Small intestine (tissue), 7 donors: ENCODE measurements at regions not wholly inside any gene's neighbourhood (a gene's known extent, or its start where the extent isn't known, plus 50 kb on each side); places are given as distances from the start of the nearest gene placed in this dataset.

Source experiments
- DNase-seq, 2 donors: peaks; one replicate each; pipeline versions ENCODE4 v3.0.0 to v3.0.0-alpha.2; 2013
- FAIRE-seq: peaks from 2 replicates; lab custom pipeline; 2012; peaks lifted over from hg19 to GRCh38; lab: Jason Lieb, UNC
- H3K27ac ChIP-seq, 3 donors: one replicate each; pipeline ENCODE4 v1.5.1; 2013; ENCODE audit warnings: low read length in 2 of 3, mild to moderate bottlenecking in 2 of 3, control low read depth in 1 of 3, inconsistent platforms in 1 of 3, low read depth in 1 of 3, moderate library complexity in 1 of 3
- H3K27me3 ChIP-seq, 3 donors: one replicate each; pipeline ENCODE4 v1.6.1; 2013; ENCODE audit warnings: low read length in 3 of 3, inconsistent platforms in 1 of 3; ENCODE audit not compliant: control insufficient read depth in 3 of 3, insufficient read depth in 3 of 3
- H3K36me3 ChIP-seq, 3 donors: one replicate each; pipeline ENCODE4 v1.6.1; 2013; ENCODE audit warnings: low read length in 3 of 3, inconsistent platforms in 1 of 3, low read depth in 1 of 3, mild to moderate bottlenecking in 1 of 3, moderate library complexity in 1 of 3; ENCODE audit not compliant: control insufficient read depth in 3 of 3, insufficient read depth in 2 of 3
- H3K4me1 ChIP-seq, 3 donors: one replicate each; pipeline ENCODE4 v1.6.1; 2013; ENCODE audit warnings: low read length in 2 of 3, inconsistent platforms in 1 of 3, low read depth in 1 of 3, mild to moderate bottlenecking in 1 of 3, moderate library complexity in 1 of 3; ENCODE audit not compliant: control insufficient read depth in 3 of 3, insufficient read depth in 2 of 3
- H3K4me3 ChIP-seq, 3 donors: one replicate each; pipeline ENCODE4 v1.5.1; 2013; ENCODE audit warnings: low read length in 3 of 3, control low read depth in 1 of 3, inconsistent platforms in 1 of 3, low read depth in 1 of 3, mild to moderate bottlenecking in 1 of 3, moderate library complexity in 1 of 3
- H3K9me3 ChIP-seq, 2 donors: one replicate each; pipeline ENCODE4 v1.6.1; 2013; ENCODE audit warnings: low read depth in 1 of 2, low read length in 1 of 2; ENCODE audit not compliant: control insufficient read depth in 2 of 2, insufficient read depth in 1 of 2
- WGBS, 3 donors: extraction: QIAGEN DNeasy Blood & Tissue Kit; methylation state at CpG; one replicate each; pipeline ENCODE4 v1.1.7; 2013; 5-methylcytosine and 5-hydroxymethylcytosine counted together
- donor health status: healthy with polysubstance abuse.
- donor health status: control.
- donor health status: control.
- donor health status: Bipolar disorder and iron deficiency.
- donor health status: healthy.

GRCh38 chr10:89869592-89870156, 168.3 kb downstream of the KIF20B start:
- DNase-seq (no peak), FAIRE-seq (no peak)
- Histone ChIP-seq H3K36me3 (no peaks in the 10 kb centered on the region), H3K4me3 (no peak overlapping the region), H3K9me3 (no peaks in the 10 kb centered on the region), H3K4me1 (peaks cover 0 to 4% (median 2%) of the 10 kb centered on the region in 3 donors), H3K27ac (no peak overlapping the region), H3K27me3 (no peaks in the 10 kb centered on the region)
- WGBS, 3 donors, result 44 to 61% (median 48%) methylated on average over 2 of the region's 2 CpGs

- H3K4me1 ChIP-seq, result peaks cover 0 to 4% (median 2%) of the 10 kb centered on the region in 3 donors
- no peak for FAIRE-seq
- no peaks in the 10 kb centered on the region for H3K27me3 ChIP-seq
- WGBS, 3 donors, result 77 to 85% (median 84%) methylated on average over 2 of the region's 2 CpGs
- H3K9me3 ChIP-seq, result no peaks in the 10 kb centered on the region
- no peak overlapping the region for H3K4me3 ChIP-seq
- no peaks in the 10 kb centered on the region for H3K36me3 ChIP-seq
- DNase-seq, result no peak
- no peak overlapping the region for H3K27ac ChIP-seq
These were observed 169.5 kb downstream of the KIF20B start for GRCh38 chr10:89870936-89871335.

GRCh38 chr10:89873055-89873454, 171.7 kb downstream of the KIF20B start:
- no peak for FAIRE-seq
- Histone ChIP-seq H3K9me3 (no peaks in the 10 kb centered on the region), H3K4me1 (peaks cover 0 to 2% (median under 1%) of the 10 kb centered on the region in 3 donors), H3K27ac (no peak overlapping the region), H3K36me3 (no peaks in the 10 kb centered on the region), H3K27me3 (no peaks in the 10 kb centered on the region), H3K4me3 (no peak overlapping the region)
- 76 to 78% (median 76%) methylated on average over 3 of the region's 3 CpGs for WGBS, 3 donors
- DNase-seq, result no peak

GRCh38 chr10:89875557-89875956, 174.2 kb downstream of the KIF20B start:
- H3K4me1 ChIP-seq, result no peaks in the 10 kb centered on the region
- H3K36me3 ChIP-seq, result no peaks in the 10 kb centered on the region
- H3K27me3 ChIP-seq, result no peaks in the 10 kb centered on the region
- FAIRE-seq (no peak), DNase-seq (no peak)
- 84 to 93% (median 89%) methylated on average over 3 of the region's 3 CpGs for WGBS, 3 donors
- no peak overlapping the region for H3K27ac ChIP-seq
- no peaks in the 10 kb centered on the region for H3K9me3 ChIP-seq
- H3K4me3 ChIP-seq, result no peak overlapping the region

GRCh38 chr10:89879121-89879520, 177.7 kb downstream of the KIF20B start:
- Histone ChIP-seq H3K27ac (no peak overlapping the region), H3K9me3 (no peaks in the 10 kb centered on the region), H3K4me1 (no peaks in the 10 kb centered on the region), H3K4me3 (no peak overlapping the region), H3K36me3 (no peaks in the 10 kb centered on the region), H3K27me3 (no peaks in the 10 kb centered on the region)
- FAIRE-seq (no peak), DNase-seq (no peak)

- 49 to 62% (median 58%) methylated on average over 4 of the region's 4 CpGs for WGBS, 3 donors
- DNase-seq (no peak), FAIRE-seq (no peak)
- Histone ChIP-seq H3K27ac (peak overlapping the region in 1 of 3 donors; percentile 54), H3K27me3 (no peaks in the 10 kb centered on the region), H3K4me3 (no peak overlapping the region), H3K4me1 (no peaks in the 10 kb centered on the region), H3K36me3 (no peaks in the 10 kb centered on the region), H3K9me3 (no peaks in the 10 kb centered on the region)
These were observed 186.0 kb downstream of the KIF20B start for GRCh38 chr10:89887406-89887805.

GRCh38 chr10:89887830-89888229, 186.4 kb downstream of the KIF20B start:
- Histone ChIP-seq H3K36me3 (no peaks in the 10 kb centered on the region), H3K4me3 (no peak overlapping the region), H3K27me3 (no peaks in the 10 kb centered on the region), H3K27ac (peak overlapping the region in 1 of 3 donors; percentile 54), H3K9me3 (no peaks in the 10 kb centered on the region), H3K4me1 (no peaks in the 10 kb centered on the region)
- FAIRE-seq (no peak), DNase-seq (no peak)
- 65 to 79% (median 73%) methylated on average over 7 of the region's 7 CpGs for WGBS, 3 donors

GRCh38 chr10:89888321-89889070, 187.1 kb downstream of the KIF20B start:
- no peak for DNase-seq
- H3K4me1 ChIP-seq, result no peaks in the 10 kb centered on the region
- no peaks in the 10 kb centered on the region for H3K36me3 ChIP-seq
- no peaks in the 10 kb centered on the region for H3K9me3 ChIP-seq
- no peak for FAIRE-seq
- 92 to 96% (median 95%) methylated on average over 1 of the region's 1 CpG for WGBS, 3 donors
- H3K27me3 ChIP-seq, result no peaks in the 10 kb centered on the region
- no peak overlapping the region for H3K4me3 ChIP-seq
- no peak overlapping the region for H3K27ac ChIP-seq
